ENCODE measurements at regions not wholly inside any gene's neighbourhood (a gene's known extent, or its start where the extent isn't known, plus 50 kb on each side); places are given as distances from the start of the nearest gene placed in this dataset.
A peak's percentile ranks its signal among the peaks of the same experiment; 100 is the strongest.
"Not testable (repeated sequence)": the region's sequence is repeated elsewhere in the genome, so short reads cannot be mapped to it uniquely, and the experiment has no call there.

DNA sequence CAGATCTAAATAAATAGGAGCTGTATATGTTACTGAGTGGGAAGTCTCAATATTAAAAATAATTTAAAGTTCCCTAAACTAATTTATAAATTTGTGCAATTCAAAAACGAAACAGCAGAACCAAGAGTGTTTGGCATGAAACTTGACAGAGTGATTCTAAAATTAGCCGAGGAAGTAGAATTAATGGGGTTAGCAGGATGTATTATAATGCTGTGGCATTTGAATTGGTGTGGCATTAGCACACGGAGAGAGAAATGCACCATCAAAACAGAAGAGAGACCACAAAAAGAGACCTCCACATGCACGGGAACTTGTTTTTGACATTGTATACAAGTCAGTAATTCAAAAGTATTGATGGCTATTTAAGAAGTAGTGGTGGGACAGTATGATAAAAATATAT is 366.0 kb upstream of the RGS6 start:
- DNase-seq (ENCODE audit: low spot score), result no peak

DNA sequence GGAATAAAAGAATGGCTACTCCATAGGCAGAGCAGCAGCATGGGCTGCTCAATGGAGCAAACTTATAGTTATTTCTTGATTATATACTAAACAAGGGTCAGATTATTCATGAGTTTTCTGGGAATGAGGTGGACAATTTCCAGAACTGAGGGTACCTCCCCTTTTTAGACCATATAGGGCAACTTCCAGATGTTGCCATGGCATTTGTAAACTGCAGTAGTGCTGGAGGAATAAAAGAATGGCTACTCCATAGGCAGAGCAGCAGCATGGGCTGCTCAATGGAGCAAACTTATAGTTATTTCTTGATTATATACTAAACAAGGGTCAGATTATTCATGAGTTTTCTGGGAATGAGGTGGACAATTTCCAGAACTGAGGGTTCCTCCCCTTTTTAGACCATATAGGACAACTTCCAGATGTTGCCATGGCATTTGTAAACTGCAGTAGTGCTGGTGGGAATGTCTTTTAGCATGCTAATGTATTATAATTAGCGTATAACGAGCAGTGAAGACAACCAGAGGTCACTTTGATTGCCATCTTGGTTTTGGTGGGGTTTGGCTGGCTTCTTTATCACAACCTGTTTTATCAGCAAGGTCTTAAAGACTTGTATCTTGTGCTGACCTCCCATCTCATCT is 364.6 kb upstream of the RGS6 start:
- DNase-seq (ENCODE audit: low spot score), result not testable (repeated sequence)

GRCh38 chr14:71574976-71575375 is 357.3 kb upstream of the RGS6 start:
- peak; percentile 71 for DNase-seq (ENCODE audit: low spot score)

GRCh38 chr14:71576472-71576871 is 355.8 kb upstream of the RGS6 start:
- DNase-seq (ENCODE audit: low spot score), result no peak

DNA sequence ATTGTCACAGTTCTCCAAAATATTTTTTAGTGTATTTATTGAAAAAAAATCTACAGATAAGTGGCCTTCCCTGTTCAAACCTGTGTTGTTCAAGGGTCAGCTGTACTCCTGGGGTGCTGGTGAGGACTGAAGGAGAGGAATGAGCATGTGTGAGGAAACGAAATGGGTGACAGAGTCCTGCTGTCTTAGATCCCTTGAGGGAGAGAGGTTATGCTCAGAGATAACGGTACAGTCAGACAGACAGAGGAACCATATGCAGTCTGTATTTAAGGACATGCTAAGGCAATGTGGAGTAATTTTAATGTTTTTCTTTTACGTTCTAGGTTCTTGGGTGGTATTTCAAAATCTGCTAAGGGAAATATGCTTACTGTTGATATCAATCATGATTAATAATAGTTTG is 352.9 kb upstream of the RGS6 start:
- no peak for DNase-seq (ENCODE audit: low spot score)

GRCh38 chr14:71582705-71583104 is 349.5 kb upstream of the RGS6 start:
- peak; percentile 46 for DNase-seq (ENCODE audit: low spot score)

DNA sequence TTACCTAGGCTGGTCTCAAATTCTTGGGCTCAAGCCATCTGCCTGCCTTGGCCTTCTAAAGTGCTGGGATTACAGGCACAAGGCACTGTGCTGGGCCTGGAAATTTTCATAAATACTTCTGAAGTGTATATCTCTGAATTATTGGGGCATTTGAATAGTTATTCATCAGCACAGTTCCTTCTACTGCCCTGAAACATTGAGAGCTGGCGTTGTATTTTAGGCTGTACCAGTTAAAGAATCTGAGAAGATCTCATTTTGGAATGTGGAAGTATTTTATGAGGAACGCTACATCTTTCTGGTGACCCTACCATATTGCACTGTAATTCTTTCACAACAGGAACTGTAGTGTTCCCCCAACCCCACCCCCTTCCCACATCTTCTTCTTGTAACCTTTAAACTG is 349.0 kb upstream of the RGS6 start:
- no peak for DNase-seq (ENCODE audit: low spot score)

DNA sequence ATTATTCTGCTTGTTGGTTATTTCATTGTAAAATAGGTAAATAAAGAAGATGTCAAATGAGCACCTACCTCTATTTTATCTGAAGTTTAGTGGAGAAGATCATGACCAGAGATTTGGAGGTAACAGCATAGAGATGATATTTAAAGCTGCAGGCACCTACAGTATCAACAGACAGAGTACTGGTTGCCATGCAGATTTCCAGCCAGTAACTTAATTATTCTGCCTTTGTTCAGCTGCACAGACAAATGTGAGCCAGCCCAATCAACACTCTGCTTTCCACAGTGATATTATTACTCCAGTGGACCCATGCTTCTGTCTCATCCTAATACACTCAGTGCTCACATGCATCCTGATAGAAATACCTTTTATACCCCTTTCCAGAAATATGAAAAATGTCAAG is 348.5 kb upstream of the RGS6 start:
- DNase-seq (ENCODE audit: low spot score), result no peak

DNA sequence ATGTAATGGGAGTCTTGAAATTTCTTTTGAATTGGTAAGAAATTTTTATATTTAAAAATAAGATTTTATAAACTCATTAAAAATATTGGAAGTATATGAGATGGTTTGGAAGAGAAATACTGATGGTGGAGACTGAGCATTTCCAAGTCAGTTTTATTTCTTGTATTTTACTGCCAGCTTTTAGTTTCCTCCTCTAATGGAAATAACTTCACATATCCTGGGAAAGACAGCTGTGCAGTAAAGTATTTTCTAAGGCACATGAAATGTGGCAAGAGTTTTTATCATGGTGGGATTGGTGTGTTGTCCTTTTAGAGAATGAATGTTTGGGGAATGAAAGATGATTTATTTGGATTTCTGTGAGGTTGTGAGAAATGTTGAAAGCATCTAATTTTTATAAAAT is 346.9 kb upstream of the RGS6 start:
- no peak for DNase-seq (ENCODE audit: low spot score)

DNA sequence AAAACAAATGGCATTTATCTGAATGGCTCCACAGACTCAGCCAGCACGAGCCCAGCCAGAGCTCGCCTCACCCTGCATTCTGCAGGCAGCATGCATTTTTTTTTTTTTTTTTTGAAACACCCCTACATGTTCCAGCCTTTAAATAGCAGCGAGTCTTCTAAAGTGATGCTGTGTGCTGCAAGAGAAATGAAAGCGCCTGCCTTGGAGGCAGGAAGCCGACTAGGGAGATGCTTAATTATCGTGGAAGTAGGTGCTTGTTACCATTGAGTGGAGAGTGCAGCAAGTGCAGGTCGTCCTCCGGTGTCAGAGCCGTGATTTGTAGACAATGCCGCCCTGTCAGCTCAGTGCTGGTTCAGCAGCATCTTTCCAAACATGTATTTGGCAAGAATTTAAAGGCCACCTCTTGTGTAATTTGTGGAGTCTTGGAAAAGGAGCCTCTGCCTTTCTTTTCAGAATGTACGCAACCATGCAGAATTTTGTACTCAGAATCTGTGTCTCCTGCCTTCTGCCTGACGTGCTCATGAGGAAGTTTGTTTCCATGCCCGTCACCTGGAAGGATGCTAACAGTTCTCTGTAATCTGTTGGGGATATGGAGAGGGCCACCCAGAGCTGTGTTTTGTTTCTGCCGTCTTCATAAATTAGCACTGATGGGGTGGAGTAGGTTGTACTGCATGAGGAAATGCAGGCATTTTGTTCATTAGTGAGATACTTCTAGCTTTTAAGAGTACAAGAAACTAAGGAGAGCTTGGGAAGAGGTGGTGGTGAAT is 345.9 kb upstream of the RGS6 start:
- DNase-seq (ENCODE audit: low spot score), result peak; percentile 39

DNA sequence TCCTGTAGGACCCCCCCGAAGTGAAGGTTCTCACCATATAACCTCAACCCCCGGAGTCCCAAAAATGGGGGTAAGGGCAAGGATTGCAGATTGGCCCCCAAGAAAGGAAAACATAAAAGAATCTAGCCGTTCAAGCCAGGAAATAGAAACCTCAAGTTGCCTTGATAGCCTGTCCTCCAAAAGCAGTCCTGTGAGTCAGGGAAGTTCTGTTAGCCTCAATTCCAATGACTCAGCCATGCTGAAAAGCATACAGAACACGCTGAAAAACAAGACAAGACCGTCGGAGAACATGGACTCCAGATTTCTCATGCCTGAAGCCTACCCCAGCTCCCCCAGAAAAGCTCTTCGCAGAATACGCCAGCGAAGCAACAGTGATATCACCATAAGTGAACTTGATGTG is 344.2 kb upstream of the RGS6 start:
- DNase-seq (ENCODE audit: low spot score), result peak; percentile 47

DNA sequence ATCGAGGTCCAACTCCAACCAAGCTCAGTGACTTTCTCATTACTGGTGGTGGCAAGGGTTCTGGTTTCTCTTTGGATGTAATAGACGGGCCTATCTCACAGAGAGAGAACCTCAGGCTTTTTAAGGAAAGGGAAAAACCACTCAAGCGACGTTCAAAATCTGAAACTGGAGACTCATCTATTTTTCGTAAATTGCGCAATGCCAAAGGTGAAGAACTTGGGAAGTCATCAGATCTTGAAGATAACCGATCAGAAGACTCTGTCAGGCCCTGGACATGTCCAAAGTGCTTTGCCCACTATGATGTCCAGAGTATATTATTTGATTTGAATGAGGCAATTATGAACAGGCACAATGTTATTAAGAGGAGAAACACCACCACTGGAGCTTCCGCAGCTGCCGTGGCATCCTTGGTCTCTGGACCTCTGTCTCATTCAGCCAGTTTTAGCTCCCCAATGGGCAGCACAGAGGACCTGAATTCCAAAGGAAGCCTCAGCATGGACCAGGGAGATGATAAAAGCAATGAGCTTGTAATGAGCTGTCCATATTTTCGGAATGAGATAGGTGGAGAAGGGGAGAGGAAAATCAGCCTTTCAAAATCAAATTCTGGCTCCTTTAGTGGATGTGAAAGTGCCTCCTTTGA is 343.5 kb upstream of the RGS6 start:
- DNase-seq (ENCODE audit: low spot score), result no peak

GRCh38 chr14:71589609-71590008 is 342.6 kb upstream of the RGS6 start:
- no peak for DNase-seq (ENCODE audit: low spot score)

DNA sequence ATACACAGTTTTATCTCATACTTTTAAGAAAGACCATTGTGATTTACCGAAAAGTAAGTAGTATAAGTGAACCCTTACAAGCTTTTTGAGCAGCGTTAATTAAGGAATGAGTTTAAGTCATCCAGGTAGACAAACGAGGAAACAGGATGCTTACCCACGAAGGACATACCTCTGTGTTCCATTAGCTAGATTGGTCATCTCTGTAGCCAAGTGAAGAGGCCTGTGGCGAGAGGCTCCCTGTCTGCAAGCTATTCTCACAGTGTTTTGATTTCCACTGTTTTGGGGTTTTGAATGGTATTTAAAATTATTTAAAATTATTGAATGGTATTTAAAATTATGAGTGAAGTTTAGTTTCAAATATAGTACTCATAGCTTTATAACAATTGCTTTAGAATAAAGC is 342.1 kb upstream of the RGS6 start:
- no peak for DNase-seq (ENCODE audit: low spot score)

DNA sequence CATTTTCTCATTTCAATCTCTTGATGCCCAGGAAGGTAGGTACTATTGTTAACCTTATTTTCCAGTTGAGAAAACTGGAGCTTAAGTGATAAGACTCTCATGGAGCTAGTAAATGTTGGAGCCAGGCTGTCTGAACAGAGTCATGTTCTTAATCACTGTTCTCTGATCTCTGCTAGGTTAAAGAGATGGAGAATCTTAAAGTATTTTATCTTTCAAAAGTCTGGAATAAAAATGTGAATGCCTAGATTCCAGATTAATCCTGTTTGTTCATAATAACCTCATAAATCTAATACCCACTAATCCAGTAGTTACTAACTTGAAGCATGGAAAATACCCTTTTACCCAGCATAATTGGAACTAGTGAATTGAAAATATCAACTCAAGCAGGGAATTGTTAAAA is 341.0 kb upstream of the RGS6 start:
- no peak for DNase-seq (ENCODE audit: low spot score)

DNA sequence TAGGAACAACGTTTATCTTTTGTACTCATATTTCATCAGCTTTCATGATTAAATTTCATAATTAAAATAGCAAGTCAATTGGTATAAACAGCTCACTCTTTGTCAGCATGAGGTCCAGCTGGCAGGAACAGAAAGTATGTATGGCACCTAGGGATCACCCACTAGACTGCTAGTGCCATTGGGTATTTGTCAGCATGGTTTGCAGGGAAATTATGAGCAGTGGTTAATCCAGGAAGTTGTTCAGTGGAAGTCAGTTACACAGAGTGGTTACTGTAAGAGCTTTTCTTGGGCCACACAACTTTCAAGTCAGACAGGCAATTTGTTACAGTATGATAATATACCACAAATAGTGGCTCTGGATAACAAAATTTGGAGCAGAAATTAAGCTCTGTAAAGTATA is 340.3 kb upstream of the RGS6 start:
- DNase-seq (ENCODE audit: low spot score), result peak; percentile 77

DNA sequence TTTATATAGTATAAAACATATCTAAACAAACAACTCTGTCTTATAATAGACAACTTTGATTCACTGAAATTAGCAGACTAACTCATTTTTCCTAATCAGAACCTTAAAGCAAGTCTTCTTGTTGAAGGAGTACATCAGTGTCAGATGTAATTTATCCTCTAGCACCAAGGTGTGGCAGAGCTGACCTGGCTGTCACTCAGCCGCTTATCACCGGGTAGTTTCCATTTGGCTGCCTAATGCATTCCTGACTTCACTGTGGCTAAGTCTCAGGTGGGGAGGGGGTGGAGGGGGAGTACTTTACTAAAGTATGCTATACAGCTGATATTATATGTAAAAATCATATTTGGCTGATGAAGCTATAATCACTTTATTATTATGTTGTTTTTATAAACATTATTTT is 339.9 kb upstream of the RGS6 start:
- DNase-seq (ENCODE audit: low spot score), result no peak

GRCh38 chr14:71593966-71594365 is 338.3 kb upstream of the RGS6 start:
- no peak for DNase-seq (ENCODE audit: low spot score)

- DNase-seq (ENCODE audit: low spot score), result peak; percentile 22
Measured at GRCh38 chr14:71594821-71595220, 337.4 kb upstream of the RGS6 start.

DNA sequence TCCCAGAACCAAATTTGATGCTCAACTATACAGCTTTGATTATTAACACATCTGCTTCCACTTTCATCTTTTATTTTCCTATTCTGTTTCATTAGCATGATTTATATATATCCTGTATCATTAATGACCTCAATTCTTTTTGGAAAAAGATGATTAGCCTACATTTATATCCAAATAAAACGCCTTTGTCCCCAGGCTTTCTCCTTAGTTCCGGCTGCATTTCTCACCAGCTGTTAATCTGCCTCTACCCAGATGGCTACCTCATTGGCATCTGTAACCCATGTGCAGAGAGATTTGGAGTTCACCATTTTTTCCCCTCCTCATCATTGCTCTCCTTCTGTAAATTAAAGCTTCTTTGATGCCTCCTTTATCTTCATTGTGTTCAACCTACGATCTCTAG is 336.8 kb upstream of the RGS6 start:
- DNase-seq (ENCODE audit: low spot score), result no peak

DNA sequence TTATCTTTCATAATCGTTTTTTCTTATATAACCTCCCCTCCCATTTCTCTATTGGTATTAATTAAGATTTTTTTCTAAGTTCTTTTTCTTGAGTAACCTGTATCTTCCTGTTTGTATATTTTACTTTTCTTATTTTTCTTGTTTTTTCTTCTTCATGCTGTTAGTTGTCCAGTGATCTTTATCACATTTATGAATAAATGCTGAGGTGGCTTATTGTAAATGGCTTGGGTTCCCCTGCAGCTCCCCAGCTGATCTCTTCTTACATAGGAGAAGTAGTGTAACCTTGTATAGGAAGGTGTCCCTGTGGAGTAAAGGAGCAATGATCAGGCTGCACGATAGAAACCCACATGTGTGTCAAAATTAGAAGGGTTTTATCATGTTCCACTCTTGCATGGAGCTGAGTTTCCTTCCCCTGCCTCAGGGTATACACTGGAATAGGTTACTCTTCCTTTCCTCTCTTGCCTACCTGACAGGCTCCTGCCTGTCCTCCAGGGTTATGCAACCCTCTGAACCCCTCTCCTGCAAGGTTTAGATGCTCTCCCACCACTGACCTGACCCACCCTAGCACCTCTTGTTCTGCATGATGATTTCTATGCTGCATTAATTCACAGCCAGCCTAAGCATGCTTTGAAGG is 334.8 kb upstream of the RGS6 start:
- DNase-seq (ENCODE audit: low spot score), result no peak

DNA sequence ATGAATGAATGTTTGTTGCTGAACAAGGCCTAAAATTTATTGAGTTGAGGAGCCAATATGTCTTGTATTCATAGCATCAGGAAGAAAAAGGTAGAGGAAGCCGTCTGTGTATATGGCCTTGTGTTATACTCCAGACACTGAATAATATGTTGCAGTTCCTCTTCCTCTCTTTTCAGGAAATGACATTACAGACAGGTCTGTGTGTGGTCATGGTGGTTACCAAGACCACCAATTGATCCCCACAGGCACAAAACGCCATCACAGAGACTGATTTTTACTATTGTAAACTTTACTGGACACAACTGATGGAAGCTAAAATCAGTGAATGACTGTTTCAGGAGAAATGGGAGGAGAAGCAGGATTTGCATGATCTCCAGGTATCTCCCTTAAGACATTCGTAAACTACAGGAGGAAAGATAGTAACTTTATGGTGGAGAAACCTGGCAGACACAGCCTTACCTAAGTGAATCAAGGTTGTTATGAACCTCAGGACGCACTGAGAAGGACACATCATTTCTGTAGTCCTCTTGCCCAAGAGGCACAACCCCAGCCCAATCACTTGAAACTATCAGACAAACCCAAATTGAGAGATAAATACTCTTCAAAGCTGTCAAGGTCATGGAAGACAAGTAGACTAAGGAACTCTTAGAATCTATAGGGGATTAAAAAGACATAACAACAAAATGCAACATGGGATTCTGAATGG is 334.1 kb upstream of the RGS6 start:
- no peak for DNase-seq (ENCODE audit: low spot score)

Measured in GM03348 (cell line).